ENCODE measurements at regions not wholly inside any gene's neighbourhood (a gene's known extent, or its start where the extent isn't known, plus 50 kb on each side); places are given as distances from the start of the nearest gene placed in this dataset.
"Not testable (repeated sequence)": the region's sequence is repeated elsewhere in the genome, so short reads cannot be mapped to it uniquely, and the experiment has no call there.

DNA sequence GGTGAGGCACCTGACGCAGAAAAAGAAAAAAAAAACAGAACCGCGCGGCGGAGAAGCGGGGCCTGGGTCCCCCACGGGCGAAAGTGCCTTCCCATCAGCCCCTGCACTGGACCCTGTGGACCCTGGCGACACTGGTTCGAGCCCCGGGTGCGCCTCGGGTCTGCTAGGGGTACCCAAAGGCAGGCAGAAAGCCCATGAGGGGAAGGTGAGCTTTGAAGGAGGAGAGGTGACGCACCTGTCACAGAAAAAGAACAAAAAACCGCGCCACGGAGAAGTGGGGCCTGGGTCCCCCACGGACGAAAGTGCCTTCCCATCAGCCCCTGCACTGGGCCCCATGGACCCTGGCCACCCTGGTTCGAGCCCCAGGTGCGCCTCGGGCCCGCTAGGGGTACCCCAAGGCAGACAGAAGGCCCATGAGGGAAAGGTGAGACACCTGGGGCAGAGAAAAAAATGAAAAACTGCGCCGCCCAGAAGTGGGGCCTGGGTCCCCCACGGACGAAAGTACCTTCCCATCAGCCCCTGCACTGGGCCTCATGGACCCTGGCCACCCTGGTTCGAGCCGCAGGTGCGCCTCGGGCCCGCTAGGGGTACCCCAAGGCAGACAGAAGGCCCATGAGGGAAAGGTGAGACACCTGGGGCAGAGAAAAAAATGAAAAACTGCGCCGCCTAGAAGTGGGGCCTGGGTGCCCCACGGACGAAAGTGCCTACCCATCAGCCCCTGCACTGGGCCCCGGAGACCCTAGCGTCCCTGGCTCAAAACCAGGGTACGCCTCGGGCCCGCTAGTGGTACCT, 227.4 kb downstream of the CCDC74A start:
- Mint-ChIP-seq H3K9me3 (no peaks in the 10 kb centered on the region), H3K27ac (no peak overlapping the region)
- ATAC-seq: no peak

DNA sequence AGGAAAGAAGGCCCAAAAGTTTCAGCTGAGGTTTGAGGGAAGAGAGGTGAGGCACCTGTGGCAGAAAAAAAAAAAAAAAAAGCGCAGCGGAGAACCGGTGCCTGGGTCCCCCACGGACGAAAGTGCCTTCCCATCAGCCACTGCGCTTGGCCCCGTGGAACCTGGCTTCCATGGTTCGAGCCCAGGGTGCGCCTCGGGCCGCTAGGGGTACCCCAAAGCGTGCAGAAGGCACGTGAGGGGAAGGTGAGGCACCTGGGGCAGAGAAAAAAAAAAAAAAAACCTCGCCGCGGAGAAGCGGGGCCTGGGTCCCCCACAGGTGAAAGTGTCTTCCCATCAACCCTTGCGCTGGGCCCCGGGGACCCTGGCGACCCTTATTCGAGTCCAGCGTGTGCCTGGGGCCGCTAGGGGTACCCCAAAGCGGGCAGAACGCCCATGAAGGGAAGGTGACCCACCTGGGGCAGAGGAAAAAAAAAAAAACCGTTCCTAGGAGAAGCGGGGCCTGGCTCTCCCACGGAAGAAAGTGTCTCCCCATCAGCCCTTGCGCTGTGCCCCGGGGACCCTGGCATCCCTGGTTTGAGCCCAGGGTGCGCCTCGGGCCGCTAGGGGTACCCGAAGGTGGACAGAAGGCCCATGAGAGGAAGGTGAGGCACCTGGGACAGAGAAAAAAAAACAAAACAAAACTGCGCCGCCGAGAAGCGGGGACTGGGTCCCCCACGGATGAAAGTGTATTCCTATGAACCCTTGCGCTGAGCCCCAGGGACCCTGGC, 228.6 kb downstream of the CCDC74A start:
- H3K36me3 Mint-ChIP-seq: peaks cover 0 to 5% of the 10 kb centered on the region in 2 donors
- ATAC-seq (no peak), DNase-seq (ENCODE audit: low spot score in 2 of 2) (no peak)
- H3K27ac Mint-ChIP-seq: no peak overlapping the region
- H3K9me3 Mint-ChIP-seq: no peaks in the 10 kb centered on the region

More for the DNA sequence above, 227.4 kb downstream of the CCDC74A start:
- peaks cover 0 to 5% of the 10 kb centered on the region in 2 donors for H3K36me3 Mint-ChIP-seq
- DNase-seq (ENCODE audit: low spot score in 2 of 2): no peak

DNA sequence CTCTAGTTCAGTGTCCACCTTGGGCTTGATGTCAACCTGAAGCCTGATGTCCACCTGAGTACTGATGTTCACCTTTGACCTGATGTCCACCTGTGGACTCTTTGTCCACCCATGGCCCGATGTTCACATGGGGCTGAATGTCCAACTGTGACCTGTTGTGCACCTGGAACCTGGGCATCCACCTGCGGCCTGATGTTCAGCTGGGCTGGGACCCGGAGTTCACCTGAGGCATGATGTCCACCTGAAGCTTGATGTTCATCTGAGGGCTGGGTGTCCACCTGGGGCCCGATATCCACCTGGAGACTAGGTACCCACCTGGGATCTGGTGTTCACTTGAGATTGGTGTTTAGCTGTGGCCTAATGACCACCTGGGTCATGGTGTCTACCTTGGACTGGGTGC, 231.3 kb downstream of the CCDC74A start:
- not testable (repeated sequence) for H3K36me3 Mint-ChIP-seq; DNase-seq (ENCODE audit: low spot score in 2 of 2); ATAC-seq; H3K27ac Mint-ChIP-seq; H3K9me3 Mint-ChIP-seq

DNA sequence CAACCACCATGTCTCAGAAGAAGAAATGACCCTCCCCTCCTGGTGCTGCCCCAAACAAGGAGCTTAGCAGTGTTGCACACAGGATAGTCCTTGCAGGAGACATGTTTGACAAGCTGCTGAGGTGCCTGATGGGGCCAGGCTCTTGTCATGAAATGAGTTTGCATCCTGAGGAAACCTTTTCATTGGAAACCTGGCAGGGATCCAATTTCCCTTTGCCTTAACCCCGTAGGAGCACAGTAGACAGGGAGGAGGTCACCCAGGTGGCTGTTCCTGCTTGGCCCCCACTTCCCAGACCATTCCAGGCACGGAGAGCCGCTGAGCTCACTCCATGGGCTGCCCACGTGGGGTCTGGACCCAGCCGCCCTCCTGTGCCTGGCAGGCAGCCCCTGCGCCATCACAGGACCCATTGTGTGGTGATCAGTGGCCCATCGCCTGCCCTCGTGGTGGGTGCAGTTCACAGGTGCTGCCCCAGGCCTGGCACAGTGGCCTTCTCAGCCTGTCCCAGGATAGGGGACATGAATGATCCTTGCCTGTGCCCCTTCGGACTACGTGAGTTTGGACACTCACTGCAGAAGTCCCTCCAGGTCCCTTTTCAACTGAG, 247.4 kb downstream of the CCDC74A start:
- H3K27ac Mint-ChIP-seq; H3K9me3 Mint-ChIP-seq; H3K36me3 Mint-ChIP-seq; ATAC-seq; DNase-seq (ENCODE audit: low spot score in 2 of 2): not testable (repeated sequence)

DNA sequence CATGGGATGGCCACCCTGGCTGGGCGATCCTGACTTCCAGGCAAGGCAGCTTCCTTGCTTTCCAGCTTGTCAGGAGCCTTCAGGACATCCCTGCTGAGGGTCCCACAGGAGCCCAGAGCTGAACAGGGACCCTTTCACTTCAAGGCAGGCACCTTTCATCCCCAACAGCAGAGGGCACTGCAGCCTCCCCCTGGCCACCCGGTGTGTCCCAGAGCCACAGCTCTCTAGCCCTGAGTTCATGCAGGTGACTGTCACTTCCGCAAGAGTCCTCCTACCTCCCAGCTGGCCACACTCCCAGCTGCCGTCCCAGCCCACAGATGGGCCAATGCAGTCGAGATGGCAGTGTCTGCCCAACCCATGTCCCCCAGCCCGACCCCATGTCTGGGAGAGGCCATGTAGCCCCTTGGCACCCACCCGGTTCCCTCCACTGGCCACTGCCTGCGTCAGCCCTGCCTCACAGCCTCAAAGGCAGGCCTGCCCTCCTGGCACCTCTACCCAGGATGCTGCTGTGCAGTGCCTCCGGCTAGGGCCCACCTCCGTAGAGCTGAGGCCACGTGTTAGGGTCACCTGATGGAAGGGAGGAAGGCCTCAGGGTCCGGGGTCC, 248.3 kb downstream of the CCDC74A start:
- not testable (repeated sequence) for H3K36me3 Mint-ChIP-seq; ATAC-seq; H3K27ac Mint-ChIP-seq; DNase-seq (ENCODE audit: low spot score in 2 of 2); H3K9me3 Mint-ChIP-seq

DNA sequence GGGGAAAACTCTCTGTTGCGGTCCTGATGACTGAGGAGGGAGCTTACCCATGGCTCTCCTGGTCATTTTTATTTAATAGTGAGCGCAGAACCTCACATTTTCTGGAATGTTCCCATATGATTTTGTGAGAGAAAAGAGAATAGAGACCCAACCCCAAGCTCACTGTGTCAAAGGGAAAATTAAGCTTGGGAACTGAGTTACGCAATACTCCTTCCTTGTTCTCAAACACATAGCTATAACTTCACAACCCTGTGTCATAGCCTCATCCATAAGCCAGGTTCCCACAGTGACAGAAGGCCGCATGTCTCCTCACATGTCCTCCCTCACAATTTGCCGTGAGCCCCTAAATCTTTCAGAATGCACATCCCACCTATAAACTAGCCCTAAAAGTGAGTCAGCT, 252.8 kb downstream of the CCDC74A start:
- not testable (repeated sequence) for H3K27ac Mint-ChIP-seq; H3K9me3 Mint-ChIP-seq; ATAC-seq; DNase-seq (ENCODE audit: low spot score in 2 of 2); H3K36me3 Mint-ChIP-seq

DNA sequence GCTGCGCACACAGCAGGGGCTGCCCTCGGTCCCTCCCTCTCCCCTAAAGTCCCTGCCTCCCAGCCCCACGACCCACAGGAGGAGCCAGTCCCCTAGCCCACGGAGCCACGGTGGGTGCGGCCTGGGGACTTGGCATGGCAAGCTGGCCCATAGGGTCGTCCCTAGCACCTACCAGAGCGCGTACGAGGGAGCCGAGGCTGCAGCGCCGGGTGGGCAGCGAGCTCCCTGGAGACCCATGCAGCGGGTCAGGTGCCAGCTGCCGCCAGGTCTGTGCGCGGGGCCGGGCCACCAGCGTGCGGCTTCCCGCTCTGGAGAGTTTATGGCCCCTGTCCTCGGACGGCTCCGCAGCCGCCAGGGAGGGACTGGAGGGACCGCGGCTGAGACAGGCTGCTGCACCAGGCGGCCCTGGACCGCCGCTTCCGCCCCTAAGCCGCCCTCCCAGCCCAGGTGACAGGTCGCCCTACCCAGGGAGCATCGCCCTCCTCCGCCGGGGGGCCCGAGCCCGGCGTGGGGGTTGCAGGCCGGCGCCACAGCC, 273.6 kb downstream of the CCDC74A start:
- no peaks in the 10 kb centered on the region for H3K36me3 Mint-ChIP-seq
- no peak for ATAC-seq
- DNase-seq (ENCODE audit: low spot score in 2 of 2): no peak
- no peaks in the 10 kb centered on the region for H3K9me3 Mint-ChIP-seq
- no peak overlapping the region for H3K27ac Mint-ChIP-seq

- H3K27ac Mint-ChIP-seq, H3K36me3 Mint-ChIP-seq, H3K9me3 Mint-ChIP-seq: not testable (repeated sequence)
- DNase-seq (ENCODE audit: low spot score in 2 of 2) (peak; percentile 79 to 89), ATAC-seq (peak; percentile 90 to 97)
Observed at GRCh38 chr2:131801745-131802350, 274.2 kb downstream of the CCDC74A start.

- not testable (repeated sequence) for H3K27ac Mint-ChIP-seq, H3K36me3 Mint-ChIP-seq, H3K9me3 Mint-ChIP-seq
- ATAC-seq: peak; percentile 40 to 90
- DNase-seq (ENCODE audit: low spot score in 2 of 2): peak in 1 of 2 donors; percentile 50
Observed at GRCh38 chr2:131802351-131802836, 274.7 kb downstream of the CCDC74A start.

DNA sequence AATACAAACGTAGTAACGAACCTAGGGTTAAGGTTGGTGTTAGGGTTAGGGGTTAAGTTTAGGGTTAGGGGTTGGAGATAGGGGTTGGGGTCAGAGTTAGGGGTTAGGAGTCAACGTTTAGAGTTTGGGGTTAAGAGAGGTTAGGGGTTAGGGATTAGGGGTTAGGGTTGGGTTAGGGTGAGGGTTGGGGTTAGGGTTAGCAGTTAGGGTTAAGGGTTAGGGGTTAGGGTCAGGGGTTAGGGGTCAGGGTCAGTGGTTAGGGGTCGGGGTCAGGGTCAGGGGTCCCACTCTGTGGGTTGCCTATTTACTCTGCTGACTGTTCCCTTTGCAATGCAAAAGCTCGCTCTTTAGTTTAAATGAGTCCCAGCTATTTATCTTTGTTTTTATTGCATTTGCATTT, 275.5 kb downstream of the CCDC74A start:
- not testable (repeated sequence) for H3K9me3 Mint-ChIP-seq; H3K27ac Mint-ChIP-seq; DNase-seq (ENCODE audit: low spot score in 2 of 2); H3K36me3 Mint-ChIP-seq; ATAC-seq

DNA sequence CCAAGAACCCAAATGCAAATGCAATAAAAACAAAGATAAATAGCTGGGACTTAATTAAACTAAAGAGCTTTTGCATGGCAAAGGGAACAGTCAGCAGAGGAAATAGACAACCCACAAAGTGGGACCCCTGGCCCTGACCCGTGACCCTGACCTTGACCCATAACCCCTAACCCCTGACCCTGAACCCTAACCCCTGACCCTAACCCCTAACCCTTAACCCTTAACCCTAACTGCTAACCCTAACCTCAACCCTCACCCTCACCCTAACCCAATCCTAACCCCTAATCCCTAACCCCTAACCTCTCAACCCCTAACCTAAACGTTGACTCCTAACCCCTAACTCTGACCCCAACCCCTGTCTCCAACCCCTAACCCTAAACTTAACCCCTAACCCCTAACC, 284.9 kb downstream of the CCDC74A start:
- H3K9me3 Mint-ChIP-seq; DNase-seq (ENCODE audit: low spot score in 2 of 2); H3K27ac Mint-ChIP-seq; ATAC-seq; H3K36me3 Mint-ChIP-seq: not testable (repeated sequence)

DNA sequence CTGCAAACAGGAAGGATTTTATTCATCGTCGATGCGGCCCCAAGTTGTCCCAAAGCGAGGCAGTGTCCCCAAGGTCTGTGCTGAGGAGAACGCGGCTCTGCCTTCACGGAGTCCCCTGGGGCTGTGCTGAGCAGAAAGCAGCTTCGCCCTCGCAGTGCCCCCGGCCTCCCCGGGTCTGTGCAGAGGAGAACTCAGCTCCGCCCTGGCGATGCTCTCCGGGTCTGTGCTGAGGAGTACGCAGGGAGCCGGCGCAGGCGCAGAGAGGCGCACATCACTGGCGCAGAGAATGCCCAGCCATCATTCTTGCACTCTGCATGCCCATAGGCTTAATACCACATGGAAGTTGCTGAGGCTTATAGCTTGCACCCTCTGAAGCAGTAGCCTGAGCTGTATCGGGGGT, 285.7 kb downstream of the CCDC74A start:
- not testable (repeated sequence) for ATAC-seq

DNA sequence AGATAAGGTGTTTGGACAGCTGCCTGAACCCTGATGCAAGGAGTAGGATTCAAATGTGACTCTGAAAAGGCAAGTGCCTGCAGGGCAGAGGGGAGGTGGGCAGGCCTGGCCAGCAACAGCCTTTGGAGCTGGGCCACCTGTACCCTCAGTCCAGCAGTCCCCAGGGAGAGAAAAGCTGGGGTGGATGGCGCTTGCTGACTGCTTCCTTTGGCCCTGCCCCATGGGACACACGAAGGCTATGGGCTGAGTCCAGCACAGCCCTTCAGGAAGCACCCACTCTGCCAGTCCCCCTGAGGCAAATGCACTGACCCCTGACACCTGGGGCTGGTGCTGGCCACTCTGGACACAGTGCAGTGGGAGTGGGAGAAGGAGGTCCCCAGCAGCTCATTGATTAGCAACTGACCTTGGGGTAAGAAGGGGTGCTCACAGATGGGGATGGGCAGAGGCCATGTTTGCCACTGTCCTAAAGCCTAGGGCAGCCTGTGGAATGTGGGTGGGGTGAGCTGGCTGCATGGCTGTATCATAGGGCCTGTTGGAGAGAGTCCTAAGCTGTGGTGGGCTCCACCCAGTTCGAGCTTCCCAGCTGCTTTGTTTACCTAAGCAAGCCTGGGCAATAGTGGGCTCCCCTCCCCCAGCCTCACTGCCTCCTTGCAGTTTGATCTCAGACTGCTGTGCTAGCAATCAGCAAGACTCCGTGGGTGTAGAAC, 290.7 kb downstream of the CCDC74A start:
- not testable (repeated sequence) for H3K36me3 Mint-ChIP-seq; ATAC-seq; DNase-seq (ENCODE audit: low spot score in 2 of 2); H3K27ac Mint-ChIP-seq; H3K9me3 Mint-ChIP-seq

More for the DNA sequence above, 285.7 kb downstream of the CCDC74A start:
- DNase-seq (ENCODE audit: low spot score in 2 of 2); H3K36me3 Mint-ChIP-seq; H3K27ac Mint-ChIP-seq; H3K9me3 Mint-ChIP-seq: not testable (repeated sequence)

DNA sequence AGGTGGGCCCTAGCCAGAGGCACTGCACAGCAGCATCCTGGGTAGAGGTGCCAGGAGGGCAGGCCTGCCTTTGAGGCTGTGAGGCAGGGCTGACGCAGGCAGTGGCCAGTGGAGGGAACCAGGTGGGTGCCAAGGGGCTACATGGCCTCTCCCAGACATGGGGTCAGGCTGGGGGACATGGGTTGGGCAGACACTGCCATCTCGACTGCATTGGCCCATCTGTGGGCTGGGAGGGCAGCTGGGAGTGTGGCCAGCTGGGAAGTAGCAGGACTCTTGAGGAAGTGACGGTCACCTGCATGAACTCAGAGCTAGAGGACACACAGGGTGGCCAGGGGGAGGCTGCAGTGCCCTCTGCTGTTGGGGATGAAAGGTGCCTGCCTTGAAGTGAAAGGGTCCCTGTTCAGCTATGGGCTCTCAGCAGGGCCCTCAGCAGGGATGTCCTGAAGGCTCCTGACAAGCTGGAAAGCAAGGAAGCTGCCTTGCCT, 294.6 kb downstream of the CCDC74A start:
- not testable (repeated sequence) for H3K36me3 Mint-ChIP-seq; H3K27ac Mint-ChIP-seq; DNase-seq (ENCODE audit: low spot score in 2 of 2); ATAC-seq; H3K9me3 Mint-ChIP-seq

GRCh38 chr2:131823058-131823457, 295.4 kb downstream of the CCDC74A start:
- H3K36me3 Mint-ChIP-seq; ATAC-seq; DNase-seq (ENCODE audit: low spot score in 2 of 2); H3K9me3 Mint-ChIP-seq; H3K27ac Mint-ChIP-seq: not testable (repeated sequence)

Measured in activated naive CD4-positive, alpha-beta T cell treated with anti-CD3 and anti-CD28 coated beads, Interleukin-2, amount 50 U/mL, for 72 hours (primary cell).